ENCODE measurements at regions not wholly inside any gene's neighbourhood (a gene's known extent, or its start where the extent isn't known, plus 50 kb on each side); places are given as distances from the start of the nearest gene placed in this dataset.
"Not testable (repeated sequence)": the region's sequence is repeated elsewhere in the genome, so short reads cannot be mapped to it uniquely, and the experiment has no call there.

DNA sequence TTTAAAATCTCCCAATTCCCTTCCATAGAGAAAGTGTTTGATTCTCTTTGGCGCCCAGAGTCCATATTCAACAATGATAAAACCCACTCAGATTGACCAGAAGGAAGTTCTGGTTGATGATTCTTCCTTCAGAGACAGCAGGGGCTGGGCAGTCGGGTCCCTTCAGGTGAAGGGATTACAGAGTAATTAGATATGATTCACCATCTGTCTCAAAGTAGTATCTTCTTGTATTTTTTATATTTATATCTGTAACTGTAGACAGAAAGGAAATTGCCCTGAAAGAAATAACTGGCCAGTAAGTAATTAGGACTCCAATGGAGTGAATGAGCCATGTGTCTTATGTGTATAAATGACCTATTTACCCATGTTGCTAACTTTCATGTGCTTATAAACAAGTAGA, 156.0 kb downstream of the PLCE1 start:
- TF ChIP-seq GABPA (IDR thresholded peaks at IDR 0.05; ENCODE audit: low read depth): no peak
- TF ChIP-seq SPI1 (IDR thresholded peaks at IDR 0.05; ENCODE audit: borderline replicate concordance, low read depth): no peak
- no peak for TF ChIP-seq POLR2AphosphoS5 (IDR thresholded peaks at IDR 0.05; ENCODE audit: low read depth)
- DNase-seq (ENCODE audit: low read depth in 1 of 2, low spot score in 1 of 2): no peak
- H3K4me3 ChIP-seq (replicated peaks; ENCODE audit: insufficient read depth, low read length): no peak overlapping the region
- H3K27me3 ChIP-seq (ENCODE audit: insufficient read depth, poor library complexity, severe bottlenecking): peaks cover 7% of the 10 kb centered on the region
- no peak overlapping the region for H3K27ac ChIP-seq (replicated peaks)

DNA sequence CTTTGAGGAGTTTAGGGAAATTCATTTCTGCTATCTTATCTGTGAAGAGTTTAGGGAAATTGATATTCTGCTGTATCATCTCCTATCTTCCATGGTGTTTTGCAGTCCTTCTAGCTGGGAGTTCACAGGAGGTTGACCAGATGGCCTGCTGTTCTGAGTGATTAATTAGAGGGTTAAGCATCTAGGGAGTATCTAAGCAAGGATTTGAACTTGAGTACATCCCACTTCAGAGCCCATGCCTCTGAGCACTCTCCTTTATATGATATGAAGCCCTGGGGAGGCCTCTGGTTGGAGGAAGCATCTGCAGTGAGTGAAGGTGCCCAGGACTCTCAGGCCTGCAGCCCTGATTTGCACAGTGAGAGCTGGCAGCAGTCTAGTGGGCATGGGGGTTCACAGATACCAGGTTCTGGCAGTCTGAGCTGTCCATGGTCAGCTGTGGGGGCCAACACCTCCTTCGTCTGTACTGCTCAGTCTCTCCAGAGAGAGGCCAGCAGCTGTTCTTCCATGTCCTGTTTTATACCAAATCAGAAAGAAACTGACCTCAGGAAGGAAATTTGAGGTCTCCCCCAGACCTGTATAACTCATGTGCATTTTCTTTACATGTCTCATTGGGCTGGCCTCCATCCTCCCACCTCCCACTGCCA, 156.9 kb downstream of the PLCE1 start:
- TF ChIP-seq, protein P1, sequence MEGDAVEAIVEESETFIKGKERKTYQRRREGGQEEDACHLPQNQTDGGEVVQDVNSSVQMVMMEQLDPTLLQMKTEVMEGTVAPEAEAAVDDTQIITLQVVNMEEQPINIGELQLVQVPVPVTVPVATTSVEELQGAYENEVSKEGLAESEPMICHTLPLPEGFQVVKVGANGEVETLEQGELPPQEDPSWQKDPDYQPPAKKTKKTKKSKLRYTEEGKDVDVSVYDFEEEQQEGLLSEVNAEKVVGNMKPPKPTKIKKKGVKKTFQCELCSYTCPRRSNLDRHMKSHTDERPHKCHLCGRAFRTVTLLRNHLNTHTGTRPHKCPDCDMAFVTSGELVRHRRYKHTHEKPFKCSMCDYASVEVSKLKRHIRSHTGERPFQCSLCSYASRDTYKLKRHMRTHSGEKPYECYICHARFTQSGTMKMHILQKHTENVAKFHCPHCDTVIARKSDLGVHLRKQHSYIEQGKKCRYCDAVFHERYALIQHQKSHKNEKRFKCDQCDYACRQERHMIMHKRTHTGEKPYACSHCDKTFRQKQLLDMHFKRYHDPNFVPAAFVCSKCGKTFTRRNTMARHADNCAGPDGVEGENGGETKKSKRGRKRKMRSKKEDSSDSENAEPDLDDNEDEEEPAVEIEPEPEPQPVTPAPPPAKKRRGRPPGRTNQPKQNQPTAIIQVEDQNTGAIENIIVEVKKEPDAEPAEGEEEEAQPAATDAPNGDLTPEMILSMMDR (IDR thresholded peaks at IDR 0.05; ENCODE audit: insufficient read depth, low read length): no peak
- no peak for TF ChIP-seq REST (IDR thresholded peaks at IDR 0.05; ENCODE audit: insufficient replicate concordance, low read depth)
- TF ChIP-seq POLR2AphosphoS5 (IDR thresholded peaks at IDR 0.05; ENCODE audit: low read depth): no peak
- TF ChIP-seq GABPA (IDR thresholded peaks at IDR 0.05; ENCODE audit: low read depth): no peak
- no peak for TF ChIP-seq SPI1 (IDR thresholded peaks at IDR 0.05; ENCODE audit: borderline replicate concordance, low read depth)
- Histone ChIP-seq H3K27ac (replicated peaks) (no peak overlapping the region), H3K27me3 (ENCODE audit: insufficient read depth, poor library complexity, severe bottlenecking) (peaks cover 7% of the 10 kb centered on the region), H3K4me3 (replicated peaks; ENCODE audit: insufficient read depth, low read length) (no peak overlapping the region)
- no peak for DNase-seq (ENCODE audit: low read depth in 1 of 2, low spot score in 1 of 2)

DNA sequence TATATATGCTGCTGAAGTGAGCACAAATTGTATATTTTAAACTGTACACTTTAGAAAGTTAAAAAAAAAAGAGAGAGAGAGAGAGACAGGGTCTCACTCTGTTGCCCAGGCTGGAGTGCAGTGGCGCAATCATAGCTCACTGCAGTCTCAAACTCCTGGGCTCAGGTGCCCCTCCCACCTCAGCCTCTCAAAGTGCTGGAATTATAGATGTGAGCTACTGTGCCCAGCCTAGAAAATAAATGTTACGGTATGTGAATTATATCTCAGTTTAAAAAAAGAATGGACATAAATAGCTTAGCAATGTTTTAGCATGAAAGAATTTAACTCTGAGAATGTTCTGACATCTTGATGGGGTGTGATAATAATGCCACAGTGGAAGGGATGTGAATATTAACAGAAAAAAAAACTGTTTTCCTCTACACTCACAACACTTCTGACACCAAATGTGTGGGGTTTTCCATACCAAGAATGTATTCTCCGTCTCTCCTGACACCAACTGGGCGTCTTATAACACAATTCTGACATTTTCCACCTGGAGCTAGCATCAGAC, 162.1 kb downstream of the PLCE1 start:
- no peak for TF ChIP-seq REST (IDR thresholded peaks at IDR 0.05; ENCODE audit: insufficient replicate concordance, low read depth)
- TF ChIP-seq, protein P1 (IDR thresholded peaks at IDR 0.05; ENCODE audit: insufficient read depth, low read length): no peak
- TF ChIP-seq POLR2AphosphoS5 (IDR thresholded peaks at IDR 0.05; ENCODE audit: low read depth): no peak
- no peak for TF ChIP-seq GABPA (IDR thresholded peaks at IDR 0.05; ENCODE audit: low read depth)
- TF ChIP-seq SPI1 (IDR thresholded peaks at IDR 0.05; ENCODE audit: borderline replicate concordance, low read depth): no peak
- no peak overlapping the region for H3K27ac ChIP-seq (replicated peaks)

DNA sequence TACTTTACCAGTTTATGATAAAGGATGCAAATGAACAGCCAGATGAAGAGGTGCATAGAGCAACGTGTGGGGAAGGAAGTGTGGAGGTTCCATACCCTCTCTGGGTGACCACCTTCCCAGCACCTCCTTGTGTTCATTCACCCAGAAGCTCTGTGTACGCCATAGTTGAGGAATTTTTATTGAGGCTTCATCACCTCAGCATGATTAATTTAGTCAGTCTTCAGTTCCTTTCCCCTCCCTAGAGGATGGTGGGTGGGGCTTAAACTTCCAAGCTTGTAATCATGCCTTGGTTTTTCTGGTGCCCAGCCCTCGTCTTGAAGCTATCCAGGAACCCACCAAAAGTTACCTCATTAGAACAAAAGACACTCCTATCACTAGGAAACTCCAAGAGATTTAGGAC, 162.7 kb downstream of the PLCE1 start:
- TF ChIP-seq REST (IDR thresholded peaks at IDR 0.05; ENCODE audit: insufficient replicate concordance, low read depth): no peak
- TF ChIP-seq, protein P1 (IDR thresholded peaks at IDR 0.05; ENCODE audit: insufficient read depth, low read length): no peak
- no peak for TF ChIP-seq SPI1 (IDR thresholded peaks at IDR 0.05; ENCODE audit: borderline replicate concordance, low read depth)
- no peak for TF ChIP-seq POLR2AphosphoS5 (IDR thresholded peaks at IDR 0.05; ENCODE audit: low read depth)
- TF ChIP-seq GABPA (IDR thresholded peaks at IDR 0.05; ENCODE audit: low read depth): no peak
- Histone ChIP-seq H3K4me3 (replicated peaks; ENCODE audit: insufficient read depth, low read length) (no peak overlapping the region), H3K27ac (replicated peaks) (no peak overlapping the region), H3K27me3 (ENCODE audit: insufficient read depth, poor library complexity, severe bottlenecking) (no peaks in the 10 kb centered on the region)
- no peak for DNase-seq (ENCODE audit: low read depth in 1 of 2, low spot score in 1 of 2)

More for the DNA sequence above, 162.1 kb downstream of the PLCE1 start:
- Histone ChIP-seq H3K4me3 (replicated peaks; ENCODE audit: insufficient read depth, low read length) (no peak overlapping the region), H3K27me3 (ENCODE audit: insufficient read depth, poor library complexity, severe bottlenecking) (no peaks in the 10 kb centered on the region)
- DNase-seq (ENCODE audit: low read depth in 1 of 2, low spot score in 1 of 2): no peak

- DNase-seq (ENCODE audit: low read depth in 1 of 2, low spot score in 1 of 2); H3K4me3 ChIP-seq (replicated peaks; ENCODE audit: insufficient read depth, low read length); H3K27me3 ChIP-seq (ENCODE audit: insufficient read depth, poor library complexity, severe bottlenecking); H3K27ac ChIP-seq (replicated peaks): not testable (repeated sequence)
Measured at GRCh38 chr10:94165158-94165611, 171.5 kb downstream of the PLCE1 start.
